ENCODE measurements at regions not wholly inside any gene's neighbourhood (a gene's known extent, or its start where the extent isn't known, plus 50 kb on each side); places are given as distances from the start of the nearest gene placed in this dataset.
"Not testable (repeated sequence)": the region's sequence is repeated elsewhere in the genome, so short reads cannot be mapped to it uniquely, and the experiment has no call there.

GRCh38 chr14:45799511-45799910 is 546.5 kb upstream of the MIS18BP1 start:
- no peak for TF ChIP-seq LEF1 (IDR thresholded peaks at IDR 0.05; ENCODE audit: borderline replicate concordance)
- TF ChIP-seq NFRKB (IDR thresholded peaks at IDR 0.05), result no peak
- POLR2A ChIA-PET, result no interaction called here
- DNase-seq (ENCODE audit: extremely low spot score), result no peak
- CTCF ChIA-PET, result no interaction called here

- DNase-seq (ENCODE audit: extremely low spot score), result no peak
- TF ChIP-seq ELF4 (IDR thresholded peaks at IDR 0.05), result no peak
- CTCF ChIA-PET, result no interaction called here
- POLR2A ChIA-PET, result no interaction called here
These were observed 545.7 kb upstream of the MIS18BP1 start for GRCh38 chr14:45798659-45799058.

- CTCF ChIA-PET; DNase-seq (ENCODE audit: extremely low spot score); POLR2A ChIA-PET: not testable (repeated sequence)
These were observed 543.0 kb upstream of the MIS18BP1 start for GRCh38 chr14:45796006-45796405.

GRCh38 chr14:45793081-45793480 is 540.1 kb upstream of the MIS18BP1 start:
- CTCF ChIA-PET, result interaction anchor here (0.7 kb wide), 1 partner anchor 54 kb away, joined by 3 read pairs; no protein-coding TSS in a partner anchor
- POLR2A ChIA-PET, result no interaction called here
- DNase-seq (ENCODE audit: extremely low spot score), result no peak
- TF ChIP-seq FOXK2 (IDR thresholded peaks at IDR 0.05), result no peak
- no peak for TF ChIP-seq ZNF384 (IDR thresholded peaks at IDR 0.05)
- TF ChIP-seq NFRKB (IDR thresholded peaks at IDR 0.05), result no peak
- no peak for TF ChIP-seq CTBP1 (IDR thresholded peaks at IDR 0.05; ENCODE audit: borderline replicate concordance)
- TF ChIP-seq PKNOX1 (IDR thresholded peaks at IDR 0.05), result no peak
- TF ChIP-seq HDGF (IDR thresholded peaks at IDR 0.05; ENCODE audit: borderline replicate concordance), result no peak
- no peak for TF ChIP-seq ARNT (IDR thresholded peaks at IDR 0.05)
- TF ChIP-seq TARDBP (IDR thresholded peaks at IDR 0.05), result no peak
- TF ChIP-seq ELF4 (IDR thresholded peaks at IDR 0.05), result no peak
- no peak for TF ChIP-seq SP1 (IDR thresholded peaks at IDR 0.05)
- no peak for TF ChIP-seq SUZ12 (IDR thresholded peaks at IDR 0.05)
- no peak for TF ChIP-seq L3MBTL2 (conservative IDR thresholded peaks at IDR 0.05)
- no peak for TF ChIP-seq FOXA1 (IDR thresholded peaks at IDR 0.05)
- TF ChIP-seq BHLHE40 (IDR thresholded peaks at IDR 0.05; ENCODE audit: borderline replicate concordance), result no peak
- no peak for TF ChIP-seq FOXM1 (IDR thresholded peaks at IDR 0.05; ENCODE audit: borderline replicate concordance)

- no peak for DNase-seq (ENCODE audit: extremely low spot score)
- ChIA-PET CTCF (no interaction called here), POLR2A (no interaction called here)
- TF ChIP-seq SUZ12 (IDR thresholded peaks at IDR 0.05), result no peak
- no peak for TF ChIP-seq ELF4 (IDR thresholded peaks at IDR 0.05)
- no peak for TF ChIP-seq CTBP1 (IDR thresholded peaks at IDR 0.05; ENCODE audit: borderline replicate concordance)
- TF ChIP-seq HDGF (IDR thresholded peaks at IDR 0.05; ENCODE audit: borderline replicate concordance), result no peak
- TF ChIP-seq SP1 (IDR thresholded peaks at IDR 0.05), result no peak
- TF ChIP-seq BHLHE40 (IDR thresholded peaks at IDR 0.05; ENCODE audit: borderline replicate concordance), result no peak
- no peak for TF ChIP-seq LEF1 (IDR thresholded peaks at IDR 0.05; ENCODE audit: borderline replicate concordance)
- TF ChIP-seq PKNOX1 (IDR thresholded peaks at IDR 0.05), result no peak
- TF ChIP-seq FOXK2 (IDR thresholded peaks at IDR 0.05), result no peak
- TF ChIP-seq ARNT (IDR thresholded peaks at IDR 0.05), result no peak
These were observed 537.3 kb upstream of the MIS18BP1 start for GRCh38 chr14:45790293-45790692.

- ChIA-PET CTCF (no interaction called here), POLR2A (no interaction called here)
- no peak for DNase-seq (ENCODE audit: extremely low spot score)
- TF ChIP-seq ZNF384 (IDR thresholded peaks at IDR 0.05), result no peak
These were observed 534.2 kb upstream of the MIS18BP1 start for GRCh38 chr14:45787167-45787566.

- DNase-seq (ENCODE audit: extremely low spot score), result no peak
- TF ChIP-seq TARDBP (IDR thresholded peaks at IDR 0.05) (no peak), ZNF384 (IDR thresholded peaks at IDR 0.05) (no peak), FOXA1 (IDR thresholded peaks at IDR 0.05) (no peak), ARNT (IDR thresholded peaks at IDR 0.05) (no peak), PKNOX1 (IDR thresholded peaks at IDR 0.05) (no peak), FOXK2 (IDR thresholded peaks at IDR 0.05) (no peak), HDGF (IDR thresholded peaks at IDR 0.05; ENCODE audit: borderline replicate concordance) (no peak), SP1 (IDR thresholded peaks at IDR 0.05) (no peak), FOXM1 (IDR thresholded peaks at IDR 0.05; ENCODE audit: borderline replicate concordance) (no peak), LEF1 (IDR thresholded peaks at IDR 0.05; ENCODE audit: borderline replicate concordance) (no peak), L3MBTL2 (conservative IDR thresholded peaks at IDR 0.05) (no peak), NFRKB (IDR thresholded peaks at IDR 0.05) (no peak), BHLHE40 (IDR thresholded peaks at IDR 0.05; ENCODE audit: borderline replicate concordance) (no peak), ELF4 (IDR thresholded peaks at IDR 0.05) (no peak), SUZ12 (IDR thresholded peaks at IDR 0.05) (no peak), CTBP1 (IDR thresholded peaks at IDR 0.05; ENCODE audit: borderline replicate concordance) (no peak)
- POLR2A ChIA-PET, result no interaction called here
- CTCF ChIA-PET, result no interaction called here
These were observed 533.3 kb upstream of the MIS18BP1 start for GRCh38 chr14:45786266-45786665.

GRCh38 chr14:45785240-45785639 is 532.2 kb upstream of the MIS18BP1 start:
- TF ChIP-seq ARNT (IDR thresholded peaks at IDR 0.05) (no peak), FOXM1 (IDR thresholded peaks at IDR 0.05; ENCODE audit: borderline replicate concordance) (no peak), ELF4 (IDR thresholded peaks at IDR 0.05) (no peak), TARDBP (IDR thresholded peaks at IDR 0.05) (no peak), SP1 (IDR thresholded peaks at IDR 0.05) (no peak), NFRKB (IDR thresholded peaks at IDR 0.05) (no peak), FOXK2 (IDR thresholded peaks at IDR 0.05) (no peak), FOXA1 (IDR thresholded peaks at IDR 0.05) (no peak), CTBP1 (IDR thresholded peaks at IDR 0.05; ENCODE audit: borderline replicate concordance) (no peak), L3MBTL2 (conservative IDR thresholded peaks at IDR 0.05) (no peak), HDGF (IDR thresholded peaks at IDR 0.05; ENCODE audit: borderline replicate concordance) (no peak)
- no peak for DNase-seq (ENCODE audit: extremely low spot score)
- ChIA-PET POLR2A (no interaction called here), CTCF (no interaction called here)

Data from HEK293T (cell line).